ENCODE measurements at regions not wholly inside any gene's neighbourhood (a gene's known extent, or its start where the extent isn't known, plus 50 kb on each side); places are given as distances from the start of the nearest gene placed in this dataset.
"Not testable (repeated sequence)": the region's sequence is repeated elsewhere in the genome, so short reads cannot be mapped to it uniquely, and the experiment has no call there.

DNA sequence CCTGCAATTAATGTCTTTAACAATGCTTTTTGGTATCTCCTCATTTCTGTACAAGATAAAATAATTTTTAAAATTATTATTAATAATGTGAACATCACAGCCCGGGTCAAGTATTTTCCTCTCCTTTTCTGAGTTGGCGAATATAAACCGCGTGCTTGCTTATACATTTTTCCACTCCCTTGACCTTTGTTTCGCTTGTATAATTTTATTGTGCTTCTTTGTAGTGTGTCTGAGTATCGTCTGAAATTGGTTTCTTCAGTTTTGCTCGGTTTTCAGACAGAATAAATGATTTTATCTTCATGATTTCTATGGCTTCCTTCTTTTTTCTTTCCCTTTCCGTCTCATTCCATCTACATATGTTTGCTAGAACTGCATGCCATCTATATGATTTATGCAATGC lies 448.5 kb downstream of the MAT2B start:
- DNase-seq (ENCODE audit: low read depth): no peak
- no peak overlapping the region for H3K4me3 ChIP-seq (ENCODE audit: low read depth, low read length)
- TF ChIP-seq, protein P1, sequence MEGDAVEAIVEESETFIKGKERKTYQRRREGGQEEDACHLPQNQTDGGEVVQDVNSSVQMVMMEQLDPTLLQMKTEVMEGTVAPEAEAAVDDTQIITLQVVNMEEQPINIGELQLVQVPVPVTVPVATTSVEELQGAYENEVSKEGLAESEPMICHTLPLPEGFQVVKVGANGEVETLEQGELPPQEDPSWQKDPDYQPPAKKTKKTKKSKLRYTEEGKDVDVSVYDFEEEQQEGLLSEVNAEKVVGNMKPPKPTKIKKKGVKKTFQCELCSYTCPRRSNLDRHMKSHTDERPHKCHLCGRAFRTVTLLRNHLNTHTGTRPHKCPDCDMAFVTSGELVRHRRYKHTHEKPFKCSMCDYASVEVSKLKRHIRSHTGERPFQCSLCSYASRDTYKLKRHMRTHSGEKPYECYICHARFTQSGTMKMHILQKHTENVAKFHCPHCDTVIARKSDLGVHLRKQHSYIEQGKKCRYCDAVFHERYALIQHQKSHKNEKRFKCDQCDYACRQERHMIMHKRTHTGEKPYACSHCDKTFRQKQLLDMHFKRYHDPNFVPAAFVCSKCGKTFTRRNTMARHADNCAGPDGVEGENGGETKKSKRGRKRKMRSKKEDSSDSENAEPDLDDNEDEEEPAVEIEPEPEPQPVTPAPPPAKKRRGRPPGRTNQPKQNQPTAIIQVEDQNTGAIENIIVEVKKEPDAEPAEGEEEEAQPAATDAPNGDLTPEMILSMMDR (IDR thresholded peaks at IDR 0.05; ENCODE audit: control insufficient read depth, extremely low read depth, insufficient read depth): no peak

DNA sequence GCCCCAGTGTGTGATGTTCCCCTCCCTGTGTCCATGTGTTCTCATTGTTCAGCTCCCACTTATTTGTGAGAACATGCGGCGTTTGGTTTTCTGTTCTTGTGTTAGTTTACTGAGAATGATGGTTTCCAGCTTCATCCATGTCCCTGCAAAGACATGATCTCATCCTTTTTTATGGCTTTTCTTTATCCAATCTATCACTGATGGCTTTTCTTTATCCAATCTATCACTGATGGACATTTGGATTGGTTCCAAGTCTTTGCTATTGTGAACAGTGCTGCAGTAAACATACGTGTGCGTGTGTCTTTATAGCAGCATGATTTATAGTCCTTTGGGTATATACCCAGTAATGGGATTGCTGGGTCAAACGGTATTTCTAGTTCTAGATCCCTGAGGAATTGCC lies 455.8 kb downstream of the MAT2B start:
- not testable (repeated sequence) for DNase-seq (ENCODE audit: low read depth); H3K4me3 ChIP-seq (ENCODE audit: low read depth, low read length)

DNA sequence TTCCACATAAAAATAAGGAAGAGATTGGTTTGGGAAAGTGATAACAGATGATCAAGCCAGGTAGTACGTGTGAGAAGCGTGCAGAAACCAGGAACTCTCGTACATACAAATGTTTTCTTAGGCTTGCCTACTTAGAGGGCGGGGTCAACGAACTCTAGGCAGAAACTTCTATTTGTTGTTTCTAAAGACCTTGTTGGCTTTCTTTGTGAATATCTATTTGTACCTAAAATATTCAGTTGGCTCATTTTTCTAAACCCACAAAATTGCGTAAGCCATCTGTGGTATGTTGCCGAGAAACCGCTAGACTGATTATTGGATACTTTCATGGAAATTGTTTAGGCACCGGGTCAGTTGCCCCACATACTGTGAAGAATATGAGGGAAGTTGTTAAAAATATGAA lies 458.5 kb downstream of the MAT2B start:
- H3K4me3 ChIP-seq (ENCODE audit: low read depth, low read length): no peak overlapping the region
- DNase-seq (ENCODE audit: low read depth): no peak
- TF ChIP-seq, protein P1 (IDR thresholded peaks at IDR 0.05; ENCODE audit: control insufficient read depth, extremely low read depth, insufficient read depth): no peak

DNA sequence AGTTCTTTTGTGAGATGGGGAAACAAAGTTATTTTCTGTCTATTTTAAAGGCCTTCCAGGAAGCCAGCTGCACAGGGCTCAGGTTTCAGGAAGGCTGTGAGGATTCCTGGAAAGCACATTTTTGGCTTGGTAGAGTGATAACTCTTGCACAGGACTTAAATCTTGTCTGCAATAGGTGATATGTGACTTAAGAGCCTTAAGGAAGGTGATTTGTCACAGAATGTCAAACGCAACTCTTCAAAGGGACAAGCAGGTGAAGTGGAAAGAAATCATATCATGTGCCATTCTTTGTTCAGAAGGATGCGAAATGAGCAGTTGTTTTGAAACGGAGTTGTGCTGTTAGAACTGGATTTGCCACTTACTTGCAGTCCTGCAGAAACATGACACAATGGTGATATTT lies 459.3 kb downstream of the MAT2B start:
- no peak overlapping the region for H3K4me3 ChIP-seq (ENCODE audit: low read depth, low read length)
- TF ChIP-seq, protein P1 (IDR thresholded peaks at IDR 0.05; ENCODE audit: control insufficient read depth, extremely low read depth, insufficient read depth): no peak
- DNase-seq (ENCODE audit: low read depth): no peak

DNA sequence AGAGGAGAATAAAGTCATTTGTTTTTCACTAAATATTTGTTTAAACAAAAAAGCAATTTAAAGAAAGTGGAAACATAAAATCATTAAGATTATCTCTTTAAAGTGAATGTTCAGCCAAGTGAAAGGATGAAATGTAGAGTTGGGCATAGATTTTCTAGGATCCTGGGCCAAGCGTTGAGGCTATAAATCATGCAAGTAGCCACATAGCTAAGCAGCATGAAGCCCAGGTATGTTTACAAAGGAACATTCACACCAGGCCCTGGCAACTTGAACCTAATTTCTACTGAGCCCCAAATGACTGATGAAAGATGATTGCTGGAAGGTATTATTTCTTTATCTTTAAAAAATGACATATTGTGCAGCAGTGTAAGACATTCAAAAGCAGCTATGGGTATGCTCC lies 461.8 kb downstream of the MAT2B start:
- no peak for DNase-seq (ENCODE audit: low read depth)
- H3K4me3 ChIP-seq (ENCODE audit: low read depth, low read length): no peak overlapping the region
- TF ChIP-seq, protein P1 (IDR thresholded peaks at IDR 0.05; ENCODE audit: control insufficient read depth, extremely low read depth, insufficient read depth): no peak

DNA sequence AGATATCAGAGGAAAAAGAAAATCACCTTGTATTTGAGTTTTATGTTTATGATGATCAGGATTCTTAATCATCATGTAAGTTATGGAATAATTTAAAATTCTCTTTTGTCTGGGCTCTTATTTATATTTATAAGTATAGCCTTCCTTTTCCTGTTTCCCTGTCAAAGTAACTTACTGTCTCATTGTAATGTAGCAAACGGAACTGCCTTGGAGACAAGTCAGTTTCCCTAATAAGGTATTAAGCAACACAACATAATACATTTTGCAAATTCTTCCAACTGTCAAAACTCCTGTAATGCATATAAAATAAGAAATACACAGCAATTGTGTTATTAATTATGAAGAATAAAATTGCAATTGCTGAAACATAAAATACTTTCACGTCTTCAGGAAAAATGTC lies 463.2 kb downstream of the MAT2B start:
- H3K4me3 ChIP-seq (ENCODE audit: low read depth, low read length): no peak overlapping the region
- DNase-seq (ENCODE audit: low read depth): no peak
- TF ChIP-seq, protein P1 (IDR thresholded peaks at IDR 0.05; ENCODE audit: control insufficient read depth, extremely low read depth, insufficient read depth): no peak

DNA sequence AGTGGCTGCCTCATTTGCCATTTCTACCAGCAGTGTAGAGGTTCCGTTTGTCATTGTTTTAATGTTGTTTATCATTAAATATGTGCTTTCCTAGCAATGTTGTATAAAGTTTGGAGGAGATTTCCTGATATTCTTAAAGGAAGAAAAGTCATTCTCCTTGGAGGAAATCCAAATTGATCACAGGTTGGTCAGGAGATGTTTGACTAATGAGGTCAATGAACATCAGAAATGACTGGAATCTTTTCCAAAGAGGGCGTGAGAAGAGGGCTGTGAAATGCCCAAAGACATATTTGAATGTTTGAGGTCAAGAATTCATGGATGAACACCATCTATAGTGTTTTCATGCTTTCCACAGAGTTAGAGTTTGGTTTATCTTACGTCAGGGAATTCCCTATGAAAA lies 471.3 kb downstream of the MAT2B start:
- DNase-seq (ENCODE audit: low read depth): no peak
- no peak overlapping the region for H3K4me3 ChIP-seq (ENCODE audit: low read depth, low read length)
- TF ChIP-seq, protein P1 (IDR thresholded peaks at IDR 0.05; ENCODE audit: control insufficient read depth, extremely low read depth, insufficient read depth): no peak

DNA sequence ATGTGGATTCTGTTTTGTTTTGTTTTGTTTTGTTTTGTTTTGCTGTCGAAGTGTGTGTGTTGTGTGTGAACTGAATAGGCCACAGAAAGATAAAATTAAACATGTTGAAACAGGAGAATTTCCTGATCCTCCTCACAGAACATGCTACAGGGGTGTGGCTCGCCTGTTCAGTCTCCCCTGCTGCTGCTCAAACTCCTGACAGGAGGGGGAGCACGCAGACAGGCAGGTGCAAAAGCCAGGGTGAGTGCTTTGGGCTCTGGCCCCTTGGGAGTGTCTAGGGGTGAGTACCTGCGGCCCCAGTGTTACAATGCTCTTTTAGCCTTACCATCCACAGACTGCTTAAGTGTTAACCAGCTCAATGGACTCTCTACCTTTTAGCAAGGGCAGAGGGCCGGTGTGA lies 473.5 kb downstream of the MAT2B start:
- TF ChIP-seq, protein P1 (IDR thresholded peaks at IDR 0.05; ENCODE audit: control insufficient read depth, extremely low read depth, insufficient read depth): peak; percentile 48; the same call in 1 of the 2 replicates
- DNase-seq (ENCODE audit: low read depth): no peak
- no peak overlapping the region for H3K4me3 ChIP-seq (ENCODE audit: low read depth, low read length)

Data from LNCaP clone FGC (cell line).